DND-41 (cell line): ENCODE measurements at regions not wholly inside any gene's neighbourhood (a gene's known extent, or its start where the extent isn't known, plus 50 kb on each side); places are given as distances from the start of the nearest gene placed in this dataset.

ENCODE experiments used
- ATAC-seq: fragments of 200-7000 bp; cut with Tn5 transposase; 3 replicates; pipeline ENCODE4 v1.9.1; 2021; ENCODE audit warnings: low read depth; ENCODE audit not compliant: insufficient read depth
- DNase-seq: peaks from one replicate; pipeline ENCODE4 v3.0.0-alpha.2; 2020
- H2AFZ ChIP-seq: 2 replicates; pipeline ENCODE4 v1.6.0; 2012; ENCODE audit warnings: low read depth, low read length
- H3K27ac ChIP-seq: 2 replicates; pipeline ENCODE4 v1.5.1; 2012; ENCODE audit warnings: low read length, inconsistent platforms
- H3K27me3 ChIP-seq: fragments of 200-600 bp; sonication (generic); 2 replicates; pipeline ENCODE4 v1.6.0; 2012; ENCODE audit warnings: low read length, mild to moderate bottlenecking, inconsistent platforms; ENCODE audit not compliant: insufficient read depth, poor library complexity
- H3K36me3 ChIP-seq: 2 replicates; pipeline ENCODE4 v1.5.1; 2012; ENCODE audit warnings: low read length, inconsistent platforms; ENCODE audit not compliant: insufficient read depth
- H3K4me1 ChIP-seq: 2 replicates; pipeline ENCODE4 v1.5.1; 2012; ENCODE audit warnings: mild to moderate bottlenecking, low read length; ENCODE audit not compliant: insufficient read depth
- H3K4me2 ChIP-seq: 2 replicates; pipeline ENCODE4 v1.6.0; 2012; ENCODE audit warnings: mild to moderate bottlenecking, moderate library complexity, low read length, inconsistent platforms; ENCODE audit not compliant: insufficient read depth
- H3K4me3 ChIP-seq, 2 experiments: fragments of 200-600 bp in 1 of 2; shearing (Covaris generic) in 1 of 2; 2 replicates each; pipeline ENCODE4 v1.5.1; 2012 to 2016; ENCODE audit warnings: inconsistent platforms in 2 of 2, low read length in 2 of 2, mild to moderate bottlenecking in 2 of 2, low read depth in 1 of 2, moderate library complexity in 1 of 2
- H3K79me2 ChIP-seq: 2 replicates; pipeline ENCODE4 v1.6.0; 2012; ENCODE audit warnings: low read length, inconsistent platforms; ENCODE audit not compliant: insufficient read depth
- H3K9ac ChIP-seq: 2 replicates; pipeline ENCODE4 v1.6.0; 2012; ENCODE audit warnings: low read depth, mild to moderate bottlenecking, inconsistent platforms, low read length, moderate library complexity
- H3K9me3 ChIP-seq: 2 replicates; pipeline ENCODE4 v1.5.1; 2012; ENCODE audit warnings: low read length, moderate library complexity, mild to moderate bottlenecking, inconsistent platforms; ENCODE audit not compliant: insufficient read depth, severe bottlenecking
- H4K20me1 ChIP-seq: 2 replicates; pipeline ENCODE4 v1.6.0; 2012; ENCODE audit warnings: low read length; ENCODE audit not compliant: insufficient read depth
- EZH2 ChIP-seq: IDR thresholded peaks from 3 replicates; pipeline ENCODE4 v1.6.1; 2012; ENCODE audit warnings: borderline replicate concordance, low read depth, mild to moderate bottlenecking, moderate library complexity, low read length, inconsistent platforms; ENCODE audit not compliant: severe bottlenecking
- TF ChIP-seq, protein P1 (sequence below): IDR thresholded peaks from 2 replicates; pipeline ENCODE4 v1.5.1; 2012; ENCODE audit warnings: borderline replicate concordance, low read length, moderate library complexity, mild to moderate bottlenecking; ENCODE audit not compliant: poor library complexity, severe bottlenecking; ENCODE audit errors: extremely low read depth

DNA sequence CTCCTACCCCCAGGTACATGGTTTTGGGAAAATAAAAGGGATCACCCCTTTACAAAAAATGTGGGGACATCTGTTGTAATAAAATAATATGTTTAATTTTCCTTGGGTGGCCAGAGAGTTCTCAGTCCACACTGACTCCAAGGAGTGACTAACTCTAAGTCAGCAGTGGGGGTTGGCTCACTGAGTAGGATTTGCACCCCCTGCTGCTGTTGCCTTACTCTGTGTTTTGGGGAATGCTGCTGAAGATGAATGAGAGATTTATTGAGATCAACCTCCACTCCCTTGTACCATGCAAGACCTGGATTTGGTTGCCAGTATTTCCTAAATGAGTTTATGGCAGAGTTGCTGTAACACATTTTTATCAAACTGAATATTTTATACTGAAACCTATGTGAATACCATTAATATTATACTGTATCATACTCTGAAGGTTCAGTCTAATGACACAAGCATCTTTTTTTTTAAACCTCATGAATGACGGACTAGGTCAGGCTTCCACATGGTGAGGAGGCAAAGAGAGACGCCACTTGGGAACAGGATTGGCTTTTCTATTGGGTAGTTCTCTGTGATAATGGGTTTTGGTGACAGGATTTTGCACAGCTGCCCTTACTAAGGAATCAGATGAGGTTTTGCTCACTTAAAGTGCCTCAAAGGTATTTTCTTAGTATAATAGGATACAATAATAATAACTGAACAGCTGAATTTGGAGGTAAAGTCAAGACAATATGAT lies 121.3 kb upstream of the OSMR start:
- Histone ChIP-seq H3K9ac (no peak overlapping the region), H4K20me1 (no peaks in the 10 kb centered on the region), H3K4me3 (no peak overlapping the region), H3K4me1 (no peaks in the 10 kb centered on the region), H3K36me3 (no peaks in the 10 kb centered on the region), H3K79me2 (no peaks in the 10 kb centered on the region), H3K4me2 (no peak overlapping the region), H2AFZ (no peak overlapping the region), H3K9me3 (no peaks in the 10 kb centered on the region), H3K27ac (no peak overlapping the region), H3K27me3 (peaks cover 5% of the 10 kb centered on the region)
- TF ChIP-seq EZH2 = no peak
- TF ChIP-seq, protein P1, sequence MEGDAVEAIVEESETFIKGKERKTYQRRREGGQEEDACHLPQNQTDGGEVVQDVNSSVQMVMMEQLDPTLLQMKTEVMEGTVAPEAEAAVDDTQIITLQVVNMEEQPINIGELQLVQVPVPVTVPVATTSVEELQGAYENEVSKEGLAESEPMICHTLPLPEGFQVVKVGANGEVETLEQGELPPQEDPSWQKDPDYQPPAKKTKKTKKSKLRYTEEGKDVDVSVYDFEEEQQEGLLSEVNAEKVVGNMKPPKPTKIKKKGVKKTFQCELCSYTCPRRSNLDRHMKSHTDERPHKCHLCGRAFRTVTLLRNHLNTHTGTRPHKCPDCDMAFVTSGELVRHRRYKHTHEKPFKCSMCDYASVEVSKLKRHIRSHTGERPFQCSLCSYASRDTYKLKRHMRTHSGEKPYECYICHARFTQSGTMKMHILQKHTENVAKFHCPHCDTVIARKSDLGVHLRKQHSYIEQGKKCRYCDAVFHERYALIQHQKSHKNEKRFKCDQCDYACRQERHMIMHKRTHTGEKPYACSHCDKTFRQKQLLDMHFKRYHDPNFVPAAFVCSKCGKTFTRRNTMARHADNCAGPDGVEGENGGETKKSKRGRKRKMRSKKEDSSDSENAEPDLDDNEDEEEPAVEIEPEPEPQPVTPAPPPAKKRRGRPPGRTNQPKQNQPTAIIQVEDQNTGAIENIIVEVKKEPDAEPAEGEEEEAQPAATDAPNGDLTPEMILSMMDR = no peak
- ATAC-seq = no peak
- no peak for DNase-seq

DNA sequence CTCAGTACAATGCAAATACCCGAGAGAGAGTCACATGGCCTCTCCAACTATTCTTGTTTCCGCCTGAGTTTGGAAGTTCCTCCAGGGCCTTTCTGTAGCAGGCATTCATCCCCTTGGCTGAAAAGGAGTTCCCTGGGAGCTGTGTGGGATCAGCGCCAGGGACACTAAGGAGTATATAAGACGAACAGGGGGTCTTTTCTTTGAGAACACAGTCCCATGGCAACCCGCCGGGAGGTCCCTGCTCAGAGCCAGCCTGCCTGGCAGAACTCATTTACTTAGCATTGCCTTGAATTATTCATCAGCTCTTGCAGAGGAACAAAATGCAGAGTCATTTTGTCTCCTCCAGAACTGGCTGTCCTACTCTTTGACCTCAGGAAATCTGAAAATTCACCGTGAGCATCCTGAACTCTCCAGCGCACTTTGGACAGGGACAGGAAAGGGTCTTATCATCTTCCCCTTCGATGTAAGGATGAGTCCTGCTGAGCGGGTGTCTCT lies 120.4 kb upstream of the OSMR start:
- H3K27ac ChIP-seq = no peak overlapping the region
- H3K4me3 ChIP-seq = no peak overlapping the region
- no peaks in the 10 kb centered on the region for H3K79me2 ChIP-seq
- H3K4me2 ChIP-seq = no peak overlapping the region
- no peaks in the 10 kb centered on the region for H3K4me1 ChIP-seq
- ATAC-seq = no peak
- TF ChIP-seq, protein P1 = no peak
- no peak for TF ChIP-seq EZH2
- no peak overlapping the region for H3K9ac ChIP-seq
- no peak overlapping the region for H2AFZ ChIP-seq
- H3K27me3 ChIP-seq = peaks cover 5% of the 10 kb centered on the region
- no peaks in the 10 kb centered on the region for H4K20me1 ChIP-seq
- H3K36me3 ChIP-seq = no peaks in the 10 kb centered on the region
- no peaks in the 10 kb centered on the region for H3K9me3 ChIP-seq
- no peak for DNase-seq

DNA sequence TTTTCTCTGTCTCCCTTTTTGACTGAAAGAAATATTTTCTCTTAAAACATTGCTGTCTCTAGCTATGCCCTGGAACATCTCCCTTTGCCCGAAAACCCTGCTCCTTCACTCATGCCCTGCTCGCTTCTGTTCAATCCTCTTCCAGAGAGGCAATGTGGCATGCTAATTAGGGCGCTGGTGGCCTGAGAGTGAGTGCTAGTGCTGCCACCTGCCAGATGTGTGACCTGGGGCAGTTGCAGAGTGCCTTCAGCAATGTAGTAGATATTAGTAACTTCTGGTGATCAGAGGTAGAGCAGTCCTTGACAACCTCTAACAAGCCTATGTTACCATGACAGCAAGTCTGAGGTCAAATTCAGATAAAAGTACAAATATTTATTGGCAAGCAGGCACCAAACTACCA lies 119.5 kb upstream of the OSMR start:
- Histone ChIP-seq H3K9ac (no peak overlapping the region), H3K27ac (no peak overlapping the region), H3K9me3 (no peaks in the 10 kb centered on the region), H3K36me3 (no peaks in the 10 kb centered on the region), H3K4me1 (no peaks in the 10 kb centered on the region), H3K27me3 (no peaks in the 10 kb centered on the region), H3K4me2 (no peak overlapping the region), H3K4me3 (no peak overlapping the region), H2AFZ (no peak overlapping the region), H3K79me2 (no peaks in the 10 kb centered on the region), H4K20me1 (no peaks in the 10 kb centered on the region)
- no peak for ATAC-seq
- TF ChIP-seq EZH2 = no peak
- TF ChIP-seq, protein P1 = no peak
- no peak for DNase-seq

DNA sequence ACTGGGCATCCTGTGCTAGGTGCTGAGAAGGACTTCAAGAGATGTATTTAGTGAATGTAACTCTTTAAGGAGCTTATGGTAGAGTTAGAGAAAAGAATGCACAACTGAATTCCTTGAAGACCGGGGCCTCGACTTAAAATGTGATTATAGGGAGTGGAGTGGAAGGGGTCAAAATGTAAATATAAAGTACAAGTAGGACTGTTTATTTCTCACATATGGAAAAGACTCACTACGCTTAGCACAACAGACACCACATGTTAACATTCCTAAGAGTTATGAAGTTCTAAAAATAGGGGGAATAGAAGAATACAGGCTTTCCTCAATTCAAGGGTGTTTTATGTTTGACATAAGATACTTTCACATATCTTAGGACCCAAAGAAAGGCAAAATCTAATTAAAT lies 117.8 kb upstream of the OSMR start:
- TF ChIP-seq EZH2 = no peak
- TF ChIP-seq, protein P1 = no peak
- Histone ChIP-seq H3K79me2 (no peaks in the 10 kb centered on the region), H2AFZ (no peak overlapping the region), H3K4me1 (no peaks in the 10 kb centered on the region), H4K20me1 (no peaks in the 10 kb centered on the region), H3K4me2 (no peak overlapping the region), H3K4me3 (no peak overlapping the region), H3K27me3 (no peaks in the 10 kb centered on the region), H3K9ac (no peak overlapping the region), H3K9me3 (no peaks in the 10 kb centered on the region), H3K36me3 (no peaks in the 10 kb centered on the region), H3K27ac (no peak overlapping the region)
- no peak for ATAC-seq
- no peak for DNase-seq
